Neural progenitor cell (in vitro differentiated cells): ENCODE measurements at regions not wholly inside any gene's neighbourhood (a gene's known extent, or its start where the extent isn't known, plus 50 kb on each side); places are given as distances from the start of the nearest gene placed in this dataset.

Experiments
- EZH2 ChIP-seq: fragments of 200-600 bp; sonication (generic); IDR thresholded peaks from 2 replicates; pipeline ENCODE4 v1.6.1; 2017; ENCODE audit warnings: antibody characterized with exemption, mild to moderate bottlenecking, moderate library complexity
- EZH2phosphoT487 ChIP-seq: fragments of 200-600 bp; sonication (generic); IDR thresholded peaks from 2 replicates; pipeline ENCODE4 v1.6.1; 2017; ENCODE audit warnings: antibody characterized with exemption
- TF ChIP-seq, protein P1 (sequence below): fragments of 200-600 bp; sonication (generic); IDR thresholded peaks from 2 replicates; pipeline ENCODE4 v1.5.1; 2017; ENCODE audit warnings: antibody characterized with exemption, mild to moderate bottlenecking

DNA sequence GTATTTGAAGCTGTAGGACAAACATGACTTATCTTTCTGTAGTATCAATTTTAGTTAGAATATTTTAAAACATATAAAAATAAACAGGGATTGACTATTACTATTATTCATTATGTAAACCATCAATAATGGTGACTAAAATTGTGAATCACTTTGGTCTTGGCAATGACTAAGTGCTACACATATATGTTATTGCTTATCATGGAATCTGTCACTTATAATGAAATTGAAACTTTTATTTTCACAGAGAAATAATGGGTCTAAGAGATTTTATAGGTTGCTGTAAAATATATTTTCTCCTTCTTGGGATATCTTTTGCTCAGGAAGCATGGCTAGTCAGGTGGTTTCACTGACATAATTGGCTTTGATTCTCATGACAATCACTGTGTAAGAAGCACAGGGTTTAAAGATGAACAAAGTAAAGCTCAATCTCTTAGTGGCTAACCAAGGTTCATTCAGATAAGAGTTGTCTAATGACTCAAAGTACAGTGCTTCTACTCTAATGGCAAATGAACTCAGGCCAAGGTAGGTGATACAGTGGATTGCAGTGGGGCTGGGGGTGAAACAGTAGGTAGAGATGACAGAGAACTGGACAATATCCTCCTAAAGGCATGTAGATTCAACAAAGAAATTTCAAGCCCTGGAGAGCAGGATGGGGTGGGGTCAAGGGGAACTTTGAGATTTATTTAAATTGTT, 98.6 kb upstream of the FANCL start:
- TF ChIP-seq, protein P1, sequence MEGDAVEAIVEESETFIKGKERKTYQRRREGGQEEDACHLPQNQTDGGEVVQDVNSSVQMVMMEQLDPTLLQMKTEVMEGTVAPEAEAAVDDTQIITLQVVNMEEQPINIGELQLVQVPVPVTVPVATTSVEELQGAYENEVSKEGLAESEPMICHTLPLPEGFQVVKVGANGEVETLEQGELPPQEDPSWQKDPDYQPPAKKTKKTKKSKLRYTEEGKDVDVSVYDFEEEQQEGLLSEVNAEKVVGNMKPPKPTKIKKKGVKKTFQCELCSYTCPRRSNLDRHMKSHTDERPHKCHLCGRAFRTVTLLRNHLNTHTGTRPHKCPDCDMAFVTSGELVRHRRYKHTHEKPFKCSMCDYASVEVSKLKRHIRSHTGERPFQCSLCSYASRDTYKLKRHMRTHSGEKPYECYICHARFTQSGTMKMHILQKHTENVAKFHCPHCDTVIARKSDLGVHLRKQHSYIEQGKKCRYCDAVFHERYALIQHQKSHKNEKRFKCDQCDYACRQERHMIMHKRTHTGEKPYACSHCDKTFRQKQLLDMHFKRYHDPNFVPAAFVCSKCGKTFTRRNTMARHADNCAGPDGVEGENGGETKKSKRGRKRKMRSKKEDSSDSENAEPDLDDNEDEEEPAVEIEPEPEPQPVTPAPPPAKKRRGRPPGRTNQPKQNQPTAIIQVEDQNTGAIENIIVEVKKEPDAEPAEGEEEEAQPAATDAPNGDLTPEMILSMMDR, result no peak
- no peak for TF ChIP-seq EZH2
- TF ChIP-seq EZH2phosphoT487, result no peak
